Left lung (tissue), 4 donors: ENCODE measurements at regions not wholly inside any gene's neighbourhood (a gene's known extent, or its start where the extent isn't known, plus 50 kb on each side); places are given as distances from the start of the nearest gene placed in this dataset.
"Not testable (repeated sequence)": the region's sequence is repeated elsewhere in the genome, so short reads cannot be mapped to it uniquely, and the experiment has no call there.

Experiments
- ATAC-seq: fragments of 200-7000 bp; cut with Tn5 transposase; one replicate; pipeline ENCODE4 v1.9.1; 2020; ENCODE audit warnings: moderate library complexity
- DNase-seq, 4 donors: peaks; one replicate each; pipeline ENCODE4 v3.0.0-alpha.2; 2013 to 2020
- H3K27ac ChIP-seq, 2 donors: fragments of 200-600 bp; sonication (generic) in 1 of 2; one replicate each; pipeline versions ENCODE4 v1.5.0 to v1.8.0; 2020 to 2021
- H3K27me3 ChIP-seq, 2 donors: fragments of 200-600 bp; sonication (generic) in 1 of 2; one replicate each; pipeline versions ENCODE4 v1.5.0 to v1.8.0; 2020 to 2021
- H3K36me3 ChIP-seq, 2 donors: fragments of 200-600 bp; sonication (generic) in 1 of 2; one replicate each; pipeline versions ENCODE4 v1.5.0 to v1.8.0; 2020 to 2021
- H3K4me1 ChIP-seq, 2 donors: fragments of 200-600 bp; one replicate each; pipeline ENCODE4 v1.8.0; 2021
- H3K4me3 ChIP-seq, 2 donors: fragments of 200-600 bp; sonication (generic) in 1 of 2; one replicate each; pipeline versions ENCODE4 v1.5.0 to v1.8.0; 2020 to 2021; ENCODE audit warnings: mild to moderate bottlenecking in 1 of 2
- H3K9me3 ChIP-seq, 2 donors: fragments of 200-600 bp; sonication (generic) in 1 of 2; one replicate each; pipeline versions ENCODE4 v1.5.0 to v1.8.0; 2020 to 2021
- CTCF ChIP-seq, 2 donors: fragments of 200-600 bp; sonication (generic) in 1 of 2; IDR thresholded peaks; one replicate each; pipeline versions ENCODE4 v1.5.0 to v1.8.0; 2021; ENCODE audit warnings: antibody characterized with exemption in 2 of 2
- intact Hi-C, 2 donors: fragments of 100-400 bp; cut with DNase I; formaldehyde crosslinking; loops; one replicate each; pipeline versions ENCODE4 v1.11.2 to v1.14.2; 2022
- donor health status: DM: no; HTN: yes; CAD: no.
- donor health status: DM: no; HTN: no; CAD: no.

GRCh38 chr3:153414982-153415381, 253.0 kb downstream of the RAP2B start:
- no peak for TF ChIP-seq CTCF (IDR thresholded peaks at IDR 0.05)
- Histone ChIP-seq H3K36me3 (no peaks in the 10 kb centered on the region), H3K27me3 (no peaks in the 10 kb centered on the region), H3K9me3 (peaks cover 0 to 32% of the 10 kb centered on the region in 2 donors), H3K27ac (no peak overlapping the region), H3K4me1 (no peaks in the 10 kb centered on the region), H3K4me3 (no peak overlapping the region)
- intact Hi-C loops, result no loop called here
- DNase-seq (no peak), ATAC-seq (no peak)

- no peak for DNase-seq
- intact Hi-C loops, result no loop called here
Observed at GRCh38 chr3:153422314-153422713, 260.3 kb downstream of the RAP2B start.

DNA sequence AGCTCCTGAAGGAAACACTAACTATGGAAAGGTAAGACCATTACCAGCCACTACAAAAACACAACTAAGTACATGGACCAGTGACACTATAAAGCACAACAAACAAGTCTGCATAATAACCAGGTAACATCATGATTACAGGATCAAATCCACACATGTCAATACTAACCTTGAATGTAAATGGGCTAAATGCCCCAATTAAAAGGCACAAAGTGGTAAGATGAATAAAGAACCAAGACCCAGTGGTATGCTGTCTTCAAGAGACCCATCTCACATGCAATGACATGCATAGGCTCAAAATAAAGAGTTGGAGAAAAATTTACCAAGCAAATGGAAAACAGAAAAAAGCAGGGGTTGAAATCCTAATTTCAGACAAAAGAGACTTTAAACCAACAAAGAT, 261.8 kb downstream of the RAP2B start:
- peaks cover 0 to 49% of the 10 kb centered on the region in 2 donors for H3K9me3 ChIP-seq
- H3K27me3 ChIP-seq, H3K27ac ChIP-seq, H3K4me3 ChIP-seq, H3K4me1 ChIP-seq, DNase-seq, ATAC-seq, intact Hi-C loops, H3K36me3 ChIP-seq: not testable (repeated sequence)

More at GRCh38 chr3:153422314-153422713, 260.3 kb downstream of the RAP2B start:
- Histone ChIP-seq H3K36me3 (no peaks in the 10 kb centered on the region), H3K9me3 (peaks cover 0 to 64% of the 10 kb centered on the region in 2 donors), H3K27me3 (no peaks in the 10 kb centered on the region), H3K4me3 (no peak overlapping the region), H3K27ac (no peak overlapping the region), H3K4me1 (no peaks in the 10 kb centered on the region)
- TF ChIP-seq CTCF (IDR thresholded peaks at IDR 0.05), result no peak
- no peak for ATAC-seq

DNA sequence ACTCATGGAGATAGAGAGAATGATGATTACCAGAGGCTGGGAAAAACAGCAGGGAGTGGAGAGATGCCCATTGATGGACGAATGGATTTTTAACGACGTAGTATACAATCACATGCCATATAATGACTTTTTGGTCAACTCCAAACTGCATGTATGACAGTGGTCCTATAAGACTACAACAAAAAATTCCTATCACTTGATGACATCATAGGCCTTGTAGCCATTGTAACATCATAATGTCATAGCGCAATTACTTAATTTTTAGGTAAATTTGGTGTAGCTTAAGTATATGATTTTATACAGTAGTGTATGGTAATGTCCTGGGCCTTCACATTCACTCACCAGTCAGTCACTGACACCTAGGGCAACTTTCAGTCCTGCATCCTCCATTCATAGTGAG, 264.3 kb downstream of the RAP2B start:
- Histone ChIP-seq H3K4me1 (no peaks in the 10 kb centered on the region), H3K27me3 (no peaks in the 10 kb centered on the region), H3K4me3 (no peak overlapping the region), H3K9me3 (peaks cover 0 to 28% of the 10 kb centered on the region in 2 donors), H3K27ac (no peak overlapping the region), H3K36me3 (no peaks in the 10 kb centered on the region)
- DNase-seq (no peak), ATAC-seq (no peak)
- intact Hi-C loops, result no loop called here
- TF ChIP-seq CTCF (IDR thresholded peaks at IDR 0.05), result no peak

DNA sequence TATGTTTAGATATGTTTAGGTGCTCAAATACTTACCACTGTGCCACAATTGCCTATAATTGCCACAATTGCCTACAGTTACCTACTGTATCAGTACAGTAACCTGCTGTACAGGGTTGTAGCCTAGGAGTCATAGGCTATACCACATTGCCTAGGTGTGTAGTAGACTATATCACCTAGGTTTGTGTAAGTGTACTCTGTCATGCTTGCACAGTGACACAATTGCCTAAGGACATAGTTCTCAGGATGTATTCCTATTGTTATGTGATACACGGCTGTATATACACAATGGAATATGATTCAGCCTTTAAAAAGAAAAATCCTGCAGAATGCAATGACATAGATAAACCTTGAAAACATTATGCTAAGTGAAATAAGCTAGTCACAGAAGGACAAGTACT, 264.8 kb downstream of the RAP2B start:
- peaks cover 0 to 23% of the 10 kb centered on the region in 2 donors for H3K9me3 ChIP-seq
- no peaks in the 10 kb centered on the region for H3K36me3 ChIP-seq
- H3K4me3 ChIP-seq, result no peak overlapping the region
- no peaks in the 10 kb centered on the region for H3K27me3 ChIP-seq
- TF ChIP-seq CTCF (IDR thresholded peaks at IDR 0.05), result no peak
- H3K4me1 ChIP-seq, result no peaks in the 10 kb centered on the region
- ATAC-seq (no peak), DNase-seq (no peak)
- intact Hi-C loops, result no loop called here
- no peak overlapping the region for H3K27ac ChIP-seq

DNA sequence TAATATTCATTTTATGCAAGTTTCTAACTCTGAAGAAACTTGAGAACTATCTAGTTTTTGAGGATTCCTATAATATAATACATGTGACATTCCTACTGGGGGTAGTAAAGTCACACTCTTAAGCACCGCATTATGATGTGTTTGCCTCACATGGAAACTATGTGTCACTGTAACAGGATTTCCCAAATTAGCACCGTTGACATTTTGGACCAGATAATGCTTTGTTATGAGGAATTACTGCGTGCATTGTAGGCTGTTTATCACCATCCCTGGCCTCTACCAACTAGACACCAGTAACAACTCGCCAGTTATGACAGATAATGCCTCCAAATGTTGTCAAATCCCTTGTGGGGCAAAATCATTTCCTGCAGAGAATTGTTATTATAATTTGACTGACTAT, 267.8 kb downstream of the RAP2B start:
- intact Hi-C loops, result no loop called here
- H3K27ac ChIP-seq, result no peak overlapping the region
- ATAC-seq (no peak), DNase-seq (no peak)
- H3K9me3 ChIP-seq, result peaks cover 0 to under 1% of the 10 kb centered on the region in 2 donors
- TF ChIP-seq CTCF (IDR thresholded peaks at IDR 0.05), result no peak
- H3K4me3 ChIP-seq, result no peak overlapping the region
- H3K4me1 ChIP-seq, result no peaks in the 10 kb centered on the region
- H3K36me3 ChIP-seq, result no peaks in the 10 kb centered on the region
- H3K27me3 ChIP-seq, result no peaks in the 10 kb centered on the region
